ENCODE measurements at regions not wholly inside any gene's neighbourhood (a gene's known extent, or its start where the extent isn't known, plus 50 kb on each side); places are given as distances from the start of the nearest gene placed in this dataset.

DNA sequence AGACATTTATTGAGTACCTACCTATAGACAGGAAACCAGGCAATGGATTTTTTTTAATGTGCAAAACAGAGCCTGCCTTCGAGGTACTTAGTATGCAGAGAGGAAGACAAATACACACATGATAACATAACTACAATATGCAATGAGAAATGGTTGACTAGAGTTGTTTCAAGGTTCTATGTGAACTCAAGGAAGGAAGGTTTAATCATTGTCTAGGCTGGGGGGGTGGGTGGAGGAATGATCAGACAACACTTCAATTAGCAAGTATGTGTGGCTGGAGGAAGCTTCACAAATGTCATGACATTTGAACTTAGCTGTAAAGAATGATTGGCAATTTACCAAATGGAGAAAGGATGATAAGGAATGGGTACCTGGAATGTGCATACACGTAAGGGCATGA lies 985.3 kb downstream of the FLRT2 start:
- Histone ChIP-seq H3K4me2 (no peak overlapping the region), H3K9ac (no peak overlapping the region), H3K4me1 (ENCODE audit: low read depth, poor library complexity, severe bottlenecking) (no peaks in the 10 kb centered on the region), H3K27ac (no peak overlapping the region), H3K79me2 (ENCODE audit: insufficient read depth, low read depth) (no peaks in the 10 kb centered on the region), H2AFZ (ENCODE audit: low read depth) (no peak overlapping the region), H4K20me1 (ENCODE audit: insufficient read depth) (no peaks in the 10 kb centered on the region), H3K36me3 (ENCODE audit: insufficient read depth) (no peaks in the 10 kb centered on the region), H3K4me3 (IDR thresholded peaks at IDR 0.05; ENCODE audit: insufficient read depth, low read depth, low read length) (no peak overlapping the region), H3K27me3 (ENCODE audit: insufficient read depth, low read depth) (no peaks in the 10 kb centered on the region)
- TF ChIP-seq, protein P1, sequence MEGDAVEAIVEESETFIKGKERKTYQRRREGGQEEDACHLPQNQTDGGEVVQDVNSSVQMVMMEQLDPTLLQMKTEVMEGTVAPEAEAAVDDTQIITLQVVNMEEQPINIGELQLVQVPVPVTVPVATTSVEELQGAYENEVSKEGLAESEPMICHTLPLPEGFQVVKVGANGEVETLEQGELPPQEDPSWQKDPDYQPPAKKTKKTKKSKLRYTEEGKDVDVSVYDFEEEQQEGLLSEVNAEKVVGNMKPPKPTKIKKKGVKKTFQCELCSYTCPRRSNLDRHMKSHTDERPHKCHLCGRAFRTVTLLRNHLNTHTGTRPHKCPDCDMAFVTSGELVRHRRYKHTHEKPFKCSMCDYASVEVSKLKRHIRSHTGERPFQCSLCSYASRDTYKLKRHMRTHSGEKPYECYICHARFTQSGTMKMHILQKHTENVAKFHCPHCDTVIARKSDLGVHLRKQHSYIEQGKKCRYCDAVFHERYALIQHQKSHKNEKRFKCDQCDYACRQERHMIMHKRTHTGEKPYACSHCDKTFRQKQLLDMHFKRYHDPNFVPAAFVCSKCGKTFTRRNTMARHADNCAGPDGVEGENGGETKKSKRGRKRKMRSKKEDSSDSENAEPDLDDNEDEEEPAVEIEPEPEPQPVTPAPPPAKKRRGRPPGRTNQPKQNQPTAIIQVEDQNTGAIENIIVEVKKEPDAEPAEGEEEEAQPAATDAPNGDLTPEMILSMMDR (conservative IDR thresholded peaks at IDR 0.05; ENCODE audit: low read depth, low read length) = no peak

DNA sequence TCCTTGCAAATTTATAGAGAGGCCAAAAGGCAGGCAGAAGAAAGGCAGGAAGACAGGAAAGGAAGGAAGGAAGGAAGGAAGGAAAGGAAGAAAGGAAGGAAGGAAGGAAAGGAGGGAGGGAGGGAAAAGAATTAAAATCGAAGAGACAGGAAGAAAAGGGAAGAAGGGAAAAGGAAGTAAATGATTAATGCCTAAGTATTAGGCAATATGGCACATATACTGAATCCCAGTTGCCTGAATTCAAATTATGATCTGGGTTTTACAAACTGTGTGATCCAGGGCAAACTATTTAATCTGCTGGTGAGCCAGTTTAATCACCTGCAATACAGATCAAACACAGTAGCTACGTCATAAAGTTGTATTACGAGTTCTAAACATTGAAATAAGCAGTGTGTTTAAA lies 983.6 kb downstream of the FLRT2 start:
- Histone ChIP-seq H3K79me2 (ENCODE audit: insufficient read depth, low read depth) (no peaks in the 10 kb centered on the region), H3K27ac (no peak overlapping the region), H3K27me3 (ENCODE audit: insufficient read depth, low read depth) (no peaks in the 10 kb centered on the region), H4K20me1 (ENCODE audit: insufficient read depth) (no peaks in the 10 kb centered on the region), H3K4me3 (IDR thresholded peaks at IDR 0.05; ENCODE audit: insufficient read depth, low read depth, low read length) (no peak overlapping the region), H3K9ac (no peak overlapping the region), H2AFZ (ENCODE audit: low read depth) (no peak overlapping the region), H3K36me3 (ENCODE audit: insufficient read depth) (no peaks in the 10 kb centered on the region), H3K4me2 (no peak overlapping the region), H3K4me1 (ENCODE audit: low read depth, poor library complexity, severe bottlenecking) (no peaks in the 10 kb centered on the region)
- TF ChIP-seq, protein P1 (conservative IDR thresholded peaks at IDR 0.05; ENCODE audit: low read depth, low read length) = no peak

DNA sequence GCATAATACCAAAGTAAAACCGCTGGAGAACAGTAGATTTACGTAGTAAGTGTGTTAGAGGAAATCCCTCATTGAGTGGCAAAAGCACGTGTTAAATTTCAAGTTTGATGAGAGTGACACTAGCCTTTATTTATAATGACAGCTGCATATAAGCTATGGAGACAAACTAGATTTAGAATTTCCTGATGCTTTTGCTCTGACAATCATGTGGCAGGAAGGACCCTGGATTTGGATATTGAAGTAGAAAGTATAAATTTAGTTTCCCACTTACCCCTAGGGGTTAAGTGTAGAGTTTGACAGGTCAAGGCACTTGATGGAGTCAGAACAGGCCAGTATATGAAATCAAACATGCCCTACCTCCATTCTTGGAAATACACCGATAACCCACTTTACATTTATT lies 983.1 kb downstream of the FLRT2 start:
- H2AFZ ChIP-seq (ENCODE audit: low read depth) = no peak overlapping the region
- H3K4me3 ChIP-seq (IDR thresholded peaks at IDR 0.05; ENCODE audit: insufficient read depth, low read depth, low read length) = no peak overlapping the region
- no peak overlapping the region for H3K4me2 ChIP-seq
- H3K4me1 ChIP-seq (ENCODE audit: low read depth, poor library complexity, severe bottlenecking) = no peaks in the 10 kb centered on the region
- H3K36me3 ChIP-seq (ENCODE audit: insufficient read depth) = no peaks in the 10 kb centered on the region
- no peaks in the 10 kb centered on the region for H3K27me3 ChIP-seq (ENCODE audit: insufficient read depth, low read depth)
- no peak overlapping the region for H3K9ac ChIP-seq
- no peaks in the 10 kb centered on the region for H3K79me2 ChIP-seq (ENCODE audit: insufficient read depth, low read depth)
- no peaks in the 10 kb centered on the region for H4K20me1 ChIP-seq (ENCODE audit: insufficient read depth)
- no peak overlapping the region for H3K27ac ChIP-seq
- TF ChIP-seq, protein P1 (conservative IDR thresholded peaks at IDR 0.05; ENCODE audit: low read depth, low read length) = no peak

DNA sequence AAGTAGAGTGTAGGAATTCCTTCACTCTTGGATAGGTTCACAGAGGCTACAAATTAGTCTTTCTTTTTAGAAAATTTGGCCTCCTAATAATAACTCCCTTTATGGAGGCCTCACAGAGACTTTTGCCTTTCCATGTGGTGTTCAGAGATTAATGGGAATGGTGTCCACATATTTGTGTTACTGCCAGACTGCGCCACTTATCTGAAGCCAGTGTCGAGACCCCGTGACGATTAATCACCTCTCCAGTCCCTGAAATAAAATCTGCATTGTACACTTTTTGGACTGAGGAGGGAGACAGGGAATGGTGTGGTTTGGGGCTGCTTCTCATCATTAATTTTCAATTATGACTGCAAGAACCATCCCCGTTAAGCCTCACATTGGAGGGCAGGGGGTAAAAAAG lies 980.5 kb downstream of the FLRT2 start:
- Histone ChIP-seq H3K27me3 (ENCODE audit: insufficient read depth, low read depth) (no peaks in the 10 kb centered on the region), H2AFZ (ENCODE audit: low read depth) (no peak overlapping the region), H3K9ac (no peak overlapping the region), H3K79me2 (ENCODE audit: insufficient read depth, low read depth) (no peaks in the 10 kb centered on the region), H3K4me1 (ENCODE audit: low read depth, poor library complexity, severe bottlenecking) (no peaks in the 10 kb centered on the region), H3K4me3 (IDR thresholded peaks at IDR 0.05; ENCODE audit: insufficient read depth, low read depth, low read length) (no peak overlapping the region), H4K20me1 (ENCODE audit: insufficient read depth) (no peaks in the 10 kb centered on the region), H3K4me2 (no peak overlapping the region), H3K36me3 (ENCODE audit: insufficient read depth) (no peaks in the 10 kb centered on the region), H3K27ac (no peak overlapping the region)
- TF ChIP-seq, protein P1 (conservative IDR thresholded peaks at IDR 0.05; ENCODE audit: low read depth, low read length) = no peak

DNA sequence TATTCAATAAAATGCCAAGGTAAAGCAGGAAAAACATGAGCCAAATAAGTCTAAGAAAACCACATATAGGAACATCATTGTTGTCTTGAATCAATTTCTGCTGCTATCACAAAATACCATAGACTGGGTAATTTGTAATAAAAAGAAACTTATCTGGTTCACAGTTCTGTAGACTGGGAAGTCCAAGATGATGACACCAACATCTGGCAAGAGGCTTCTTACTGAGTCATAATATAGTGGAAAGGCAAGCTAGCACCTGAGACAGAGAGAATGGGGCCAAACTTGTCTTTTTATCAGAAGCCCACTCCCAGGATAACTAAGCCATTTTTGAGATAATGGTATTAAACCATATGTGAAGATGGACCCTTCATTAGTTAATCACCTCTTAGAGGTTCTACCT lies 975.9 kb downstream of the FLRT2 start:
- Histone ChIP-seq H3K27me3 (ENCODE audit: insufficient read depth, low read depth) (no peaks in the 10 kb centered on the region), H3K4me1 (ENCODE audit: low read depth, poor library complexity, severe bottlenecking) (peaks cover 11% of the 10 kb centered on the region), H4K20me1 (ENCODE audit: insufficient read depth) (no peaks in the 10 kb centered on the region), H3K9ac (no peak overlapping the region), H3K27ac (no peak overlapping the region), H3K4me2 (no peak overlapping the region), H2AFZ (ENCODE audit: low read depth) (no peak overlapping the region), H3K4me3 (IDR thresholded peaks at IDR 0.05; ENCODE audit: insufficient read depth, low read depth, low read length) (no peak overlapping the region), H3K36me3 (ENCODE audit: insufficient read depth) (no peaks in the 10 kb centered on the region), H3K79me2 (ENCODE audit: insufficient read depth, low read depth) (no peaks in the 10 kb centered on the region)
- TF ChIP-seq, protein P1 (conservative IDR thresholded peaks at IDR 0.05; ENCODE audit: low read depth, low read length) = no peak

Measured in KMS-11 (cell line).